A172 (cell line): ENCODE measurements at regions not wholly inside any gene's neighbourhood (a gene's known extent, or its start where the extent isn't known, plus 50 kb on each side); places are given as distances from the start of the nearest gene placed in this dataset.
"Not testable (repeated sequence)": the region's sequence is repeated elsewhere in the genome, so short reads cannot be mapped to it uniquely, and the experiment has no call there.

Experiments used
- DNase-seq: peaks from one replicate; pipeline ENCODE4 v3.0.0-alpha.2; 2015; ENCODE audit warnings: low spot score

- DNase-seq: no peak
Measured at GRCh38 chr2:16243411-16243996, 303.2 kb downstream of the MYCN start.

- DNase-seq: no peak
Measured at GRCh38 chr2:16242906-16243305, 302.6 kb downstream of the MYCN start.

GRCh38 chr2:16241166-16242160, 301.1 kb downstream of the MYCN start:
- no peak for DNase-seq

- no peak for DNase-seq
Measured at GRCh38 chr2:16240402-16240801, 300.1 kb downstream of the MYCN start.

DNA sequence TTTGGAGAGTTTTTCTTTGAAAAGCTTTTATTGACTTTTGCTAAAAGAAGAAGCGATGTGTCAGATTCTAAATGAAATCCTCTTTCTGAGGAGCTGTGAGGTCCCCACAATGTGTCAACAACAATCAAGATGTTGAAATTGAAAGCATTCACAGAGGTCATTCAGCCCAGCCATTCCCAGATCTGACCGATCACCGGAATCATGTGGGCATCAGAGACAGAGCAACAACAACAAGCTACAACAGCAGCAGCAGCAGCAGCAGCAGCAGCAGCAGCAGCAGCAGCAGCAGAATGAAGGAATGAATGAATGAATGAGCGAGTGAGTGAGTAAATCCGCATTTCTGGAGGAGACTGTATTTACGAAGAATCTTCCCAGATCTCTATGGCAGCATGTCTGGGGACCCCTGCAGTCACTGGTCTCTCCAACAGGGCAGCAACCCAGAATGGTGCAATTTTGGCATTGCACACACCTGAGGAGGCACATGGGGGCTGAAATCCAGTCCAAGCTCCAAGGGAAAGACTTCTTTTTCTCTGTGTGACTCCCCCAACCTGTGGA, 299.0 kb downstream of the MYCN start:
- no peak for DNase-seq

DNA sequence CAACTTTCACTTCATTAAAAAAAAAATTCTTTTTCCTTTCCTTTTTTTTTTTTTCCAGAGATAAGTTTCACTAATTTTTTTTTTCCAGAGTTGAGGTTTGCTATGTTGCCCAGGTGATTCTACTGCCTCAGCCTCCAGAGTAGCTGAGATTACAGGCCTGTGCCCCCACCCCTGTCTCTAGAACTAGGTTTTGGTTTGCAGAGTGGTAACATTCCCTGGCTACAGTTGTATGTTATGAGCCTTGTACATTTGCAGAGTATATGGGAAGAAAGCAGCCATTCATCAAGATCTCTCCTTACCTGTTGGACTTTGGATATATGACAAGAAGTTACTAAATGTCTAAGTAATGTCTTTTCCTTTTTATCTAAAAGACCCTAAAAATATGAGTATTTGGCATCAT, 298.4 kb downstream of the MYCN start:
- DNase-seq: no peak

GRCh38 chr2:16238001-16238761, 297.8 kb downstream of the MYCN start:
- no peak for DNase-seq

GRCh38 chr2:16235747-16236146, 295.4 kb downstream of the MYCN start:
- no peak for DNase-seq

- not testable (repeated sequence) for DNase-seq
Measured at GRCh38 chr2:16235291-16235690, 294.9 kb downstream of the MYCN start.

GRCh38 chr2:16228951-16229350, 288.6 kb downstream of the MYCN start:
- DNase-seq: no peak

- DNase-seq: no peak
Measured at GRCh38 chr2:16228471-16228870, 288.1 kb downstream of the MYCN start.

- no peak for DNase-seq
Measured at GRCh38 chr2:16227811-16228462, 287.6 kb downstream of the MYCN start.

GRCh38 chr2:16226943-16227664, 286.8 kb downstream of the MYCN start:
- DNase-seq: no peak

GRCh38 chr2:16226381-16226780, 286.0 kb downstream of the MYCN start:
- no peak for DNase-seq

GRCh38 chr2:16225545-16225944, 285.2 kb downstream of the MYCN start:
- DNase-seq: no peak

- DNase-seq: no peak
Measured at GRCh38 chr2:16225071-16225470, 284.7 kb downstream of the MYCN start.

- DNase-seq: no peak
Measured at GRCh38 chr2:16224298-16225045, 284.1 kb downstream of the MYCN start.

GRCh38 chr2:16223841-16224177, 283.5 kb downstream of the MYCN start:
- no peak for DNase-seq

DNA sequence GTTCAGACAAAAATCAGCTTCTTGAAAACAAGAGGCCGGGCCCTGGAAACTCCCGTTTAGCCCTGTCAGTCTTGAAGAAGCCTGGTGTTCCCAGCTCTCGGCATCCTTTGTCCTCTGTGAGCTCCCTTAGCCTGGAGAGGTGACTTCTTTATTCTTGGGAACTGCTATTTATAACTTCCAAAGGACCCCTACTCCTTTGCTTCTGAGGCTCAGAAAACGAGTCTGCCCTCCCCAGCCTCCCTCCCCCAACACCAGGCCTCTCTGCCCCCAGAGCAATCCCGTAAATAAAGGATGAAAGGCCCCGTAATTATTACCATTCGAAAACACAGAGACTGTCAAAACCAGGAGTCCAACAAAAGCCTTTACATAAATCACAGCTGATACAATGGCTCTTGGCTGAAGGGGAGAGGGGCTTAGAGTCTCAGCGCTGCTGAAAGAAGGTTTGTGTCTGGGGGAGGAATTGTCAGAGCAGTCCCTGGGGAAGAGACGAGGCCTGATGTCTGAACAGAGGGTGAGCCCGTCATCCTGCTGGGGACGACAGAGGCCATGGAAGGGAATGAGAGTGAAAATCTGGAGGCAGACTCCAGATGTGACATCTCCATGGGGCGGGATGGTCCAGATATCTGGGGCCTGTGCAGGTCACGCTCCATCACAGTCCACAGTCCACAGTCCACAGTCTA, 283.0 kb downstream of the MYCN start:
- DNase-seq: no peak

DNA sequence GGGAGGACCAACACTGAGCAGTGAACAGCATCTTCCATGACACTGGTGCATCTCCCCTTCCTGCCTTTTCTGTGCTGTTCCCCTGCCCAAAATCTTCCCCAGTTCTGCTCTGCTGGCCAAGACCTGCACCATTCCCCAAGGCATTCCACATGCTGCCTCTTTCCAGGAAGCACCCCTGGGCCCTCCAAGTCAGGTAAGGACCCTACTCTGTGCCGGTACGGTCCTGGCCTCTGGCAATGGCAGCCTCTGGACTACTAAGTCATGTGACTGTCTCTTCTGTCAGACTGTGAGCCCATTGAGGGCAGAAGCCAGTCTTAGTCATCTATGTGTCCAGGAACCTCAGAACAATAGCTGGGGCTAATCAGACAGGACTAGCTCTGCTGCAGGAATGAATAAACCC, 282.0 kb downstream of the MYCN start:
- no peak for DNase-seq
